HG03442 (cell line): ENCODE measurements at regions not wholly inside any gene's neighbourhood (a gene's known extent, or its start where the extent isn't known, plus 50 kb on each side); places are given as distances from the start of the nearest gene placed in this dataset.
A peak's percentile ranks its signal among the peaks of the same experiment; 100 is the strongest.
"Not testable (repeated sequence)": the region's sequence is repeated elsewhere in the genome, so short reads cannot be mapped to it uniquely, and the experiment has no call there.

ENCODE experiments used
- ATAC-seq: cut with Tn5 transposase; IDR thresholded peaks from one replicate; pipeline ENCODE4 v1.9.1; 2021; ENCODE audit warnings: mild to moderate bottlenecking, moderate library complexity; ENCODE audit not compliant: unreplicated experiment

DNA sequence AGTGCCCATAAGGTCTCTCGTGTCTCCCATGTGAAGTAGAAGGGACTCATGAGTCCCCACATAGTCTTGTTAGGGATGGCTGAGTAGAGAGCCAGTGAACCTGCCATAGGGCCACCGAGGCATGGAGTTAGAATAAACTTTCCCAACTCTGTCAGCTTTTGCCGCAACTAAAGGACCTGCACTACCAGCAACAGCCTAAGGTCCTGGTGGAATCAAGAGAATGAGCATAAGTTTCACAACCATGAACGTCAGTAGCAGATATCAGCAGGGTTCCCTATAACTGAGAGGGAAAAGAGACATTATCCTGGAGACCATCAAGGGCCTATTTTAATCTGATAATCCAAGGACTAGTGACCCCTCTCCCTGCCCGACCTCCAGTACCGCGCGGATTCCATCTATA, 60.3 kb upstream of the FNDC3B start:
- no peak for ATAC-seq

- ATAC-seq = peak; percentile 67
Observed at GRCh38 chr3:171980578-171981270, 58.7 kb upstream of the FNDC3B start.

- no peak for ATAC-seq
Observed at GRCh38 chr3:171981271-171981605, 58.1 kb upstream of the FNDC3B start.

GRCh38 chr3:171982828-171983227, 56.5 kb upstream of the FNDC3B start:
- no peak for ATAC-seq

- ATAC-seq = not testable (repeated sequence)
Observed at GRCh38 chr3:171983685-171984084, 55.7 kb upstream of the FNDC3B start.

DNA sequence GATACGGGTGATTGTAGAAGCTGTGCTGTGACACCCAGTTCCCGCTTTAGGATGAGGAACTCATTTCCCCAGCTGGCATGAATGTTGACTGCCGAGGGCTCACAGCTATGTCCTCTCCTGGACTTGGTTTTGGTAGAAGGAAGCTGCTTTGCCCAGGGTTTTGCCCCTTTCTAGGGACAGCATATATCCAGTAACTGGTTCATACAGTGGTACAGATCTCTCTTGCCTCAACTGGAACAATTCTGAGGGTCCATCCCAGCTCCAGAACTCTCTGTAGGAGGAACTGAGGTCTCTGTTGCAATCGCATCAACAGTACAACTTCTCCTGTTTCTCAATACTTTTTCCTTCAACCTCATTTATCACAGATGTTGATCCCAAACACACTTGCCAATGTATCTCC, 54.5 kb upstream of the FNDC3B start:
- ATAC-seq = no peak

GRCh38 chr3:171986176-171986575, 53.2 kb upstream of the FNDC3B start:
- no peak for ATAC-seq

- no peak for ATAC-seq
Observed at GRCh38 chr3:171986757-171987518, 52.4 kb upstream of the FNDC3B start.
